Aorta (tissue), 5 donors: ENCODE measurements at regions not wholly inside any gene's neighbourhood (a gene's known extent, or its start where the extent isn't known, plus 50 kb on each side); places are given as distances from the start of the nearest gene placed in this dataset.

Experiments used
- ATAC-seq: fragments of 200-7000 bp; cut with Tn5 transposase; one replicate; pipeline ENCODE4 v1.9.1; 2022; ENCODE audit warnings: moderate library complexity; ENCODE audit not compliant: low FRiP score
- DNase-seq, 2 donors: peaks; one replicate each; pipeline ENCODE4 v3.0.0-alpha.2; 2020
- H3K27ac ChIP-seq, 2 donors: one replicate each; pipeline ENCODE4 v1.5.1; 2013; ENCODE audit warnings: low read length in 2 of 2, mild to moderate bottlenecking in 2 of 2, moderate library complexity in 2 of 2, control low read depth in 1 of 2, inconsistent platforms in 1 of 2, low read depth in 1 of 2
- H3K27me3 ChIP-seq, 2 donors: one replicate each; pipeline ENCODE4 v1.6.1; 2013; ENCODE audit warnings: control low read depth in 1 of 2, low read length in 1 of 2, mild to moderate bottlenecking in 1 of 2, moderate library complexity in 1 of 2; ENCODE audit not compliant: insufficient read depth in 2 of 2, control insufficient read depth in 1 of 2
- H3K36me3 ChIP-seq, 2 donors: one replicate each; pipeline ENCODE4 v1.6.1; 2013; ENCODE audit warnings: control low read depth in 1 of 2, low read length in 1 of 2, mild to moderate bottlenecking in 1 of 2; ENCODE audit not compliant: insufficient read depth in 2 of 2, control insufficient read depth in 1 of 2
- H3K4me1 ChIP-seq, 2 donors: one replicate each; pipeline ENCODE4 v1.6.1; 2013; ENCODE audit warnings: low read length in 2 of 2, control low read depth in 1 of 2, mild to moderate bottlenecking in 1 of 2, moderate library complexity in 1 of 2; ENCODE audit not compliant: insufficient read depth in 2 of 2, control insufficient read depth in 1 of 2
- H3K4me3 ChIP-seq, 2 donors: one replicate each; pipeline ENCODE4 v1.5.1; 2013; ENCODE audit warnings: low read length in 2 of 2, control low read depth in 1 of 2, mild to moderate bottlenecking in 1 of 2
- H3K9me3 ChIP-seq: one replicate; pipeline ENCODE4 v1.6.1; 2013; ENCODE audit warnings: mild to moderate bottlenecking, low read length; ENCODE audit not compliant: control insufficient read depth
- WGBS, 2 donors: extraction: QIAGEN DNeasy Blood & Tissue Kit; methylation state at CpG; one replicate each; pipeline ENCODE4 v1.1.7; 2013; 5-methylcytosine and 5-hydroxymethylcytosine counted together
- intact Hi-C, 2 donors: fragments of 100-400 bp; cut with DNase I; formaldehyde crosslinking; loops; one replicate each; pipeline versions ENCODE4 v1.14.2 to v1.15.0; 2022
- donor health status: healthy with polysubstance abuse.
- donor health status: Bipolar disorder and iron deficiency.
- donor health status: DM: no; HTN: no; CAD: no.
- donor health status: DM: no; HTN: no; CAD: no.
- donor health status: DM: yes; HTN: yes; CAD: no.

GRCh38 chr3:499001-499761 is 302.6 kb downstream of the CHL1 start:
- Histone ChIP-seq H3K27me3 (no peaks in the 10 kb centered on the region), H3K4me1 (no peaks in the 10 kb centered on the region), H3K4me3 (no peak overlapping the region), H3K27ac (no peak overlapping the region), H3K36me3 (no peaks in the 10 kb centered on the region), H3K9me3 (no peaks in the 10 kb centered on the region)
- no peak for DNase-seq
- 58 to 67% methylated on average over 11 of the region's 11 CpGs for WGBS, 2 donors
- intact Hi-C loops, result no loop called here
- no peak for ATAC-seq

DNA sequence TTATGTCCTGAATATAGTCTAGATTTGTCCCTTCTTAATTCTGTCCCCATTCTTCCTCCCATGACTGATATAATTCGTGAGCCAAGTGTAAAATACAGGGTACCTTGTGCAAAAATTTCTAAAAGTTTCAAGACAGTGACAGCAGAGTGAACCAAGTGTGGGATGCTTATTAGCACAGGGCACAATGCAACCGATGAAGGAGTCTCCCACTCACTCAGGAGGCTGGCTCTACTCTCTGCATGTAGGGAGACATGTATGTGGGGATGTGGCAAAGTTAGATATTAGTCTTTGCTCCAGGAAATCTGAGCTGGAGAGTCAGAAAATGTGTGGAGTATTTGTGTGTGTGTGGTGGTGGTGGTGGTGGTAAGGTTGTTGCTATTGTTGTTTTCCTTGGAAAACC is 305.9 kb downstream of the CHL1 start:
- Histone ChIP-seq H3K9me3 (no peaks in the 10 kb centered on the region), H3K27ac (no peak overlapping the region), H3K4me3 (no peak overlapping the region), H3K27me3 (no peaks in the 10 kb centered on the region), H3K4me1 (no peaks in the 10 kb centered on the region), H3K36me3 (no peaks in the 10 kb centered on the region)
- intact Hi-C loops, result no loop called here
- ATAC-seq, result no peak
- DNase-seq, result no peak
- WGBS, 2 donors, result 84 to 89% methylated on average over 2 of the region's 2 CpGs

DNA sequence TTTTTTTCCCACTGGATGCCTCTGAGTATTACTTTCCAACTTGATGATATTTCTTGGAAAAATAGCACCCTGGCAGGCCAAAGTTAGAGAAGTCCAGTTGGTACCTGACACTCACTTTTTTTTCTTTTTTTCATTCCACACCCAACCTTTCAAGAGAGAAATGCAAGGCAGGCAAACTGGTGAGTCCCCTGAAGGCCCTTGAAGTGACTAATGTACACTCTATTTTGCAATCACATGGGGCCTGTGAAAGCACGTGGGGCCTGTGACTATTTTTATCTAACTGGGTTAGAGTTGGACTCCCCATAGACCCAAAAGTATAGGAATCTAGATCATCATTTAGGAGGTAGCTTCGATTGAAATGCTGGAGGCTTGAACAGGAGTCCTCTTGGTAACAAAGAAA is 316.7 kb downstream of the CHL1 start:
- no peaks in the 10 kb centered on the region for H3K4me1 ChIP-seq
- H3K27ac ChIP-seq, result no peak overlapping the region
- intact Hi-C loops, result no loop called here
- no peaks in the 10 kb centered on the region for H3K27me3 ChIP-seq
- H3K4me3 ChIP-seq, result no peak overlapping the region
- DNase-seq (no peak), ATAC-seq (no peak)
- 46 to 61% methylated on average over 2 of the region's 2 CpGs for WGBS, 2 donors
- no peaks in the 10 kb centered on the region for H3K36me3 ChIP-seq
- no peaks in the 10 kb centered on the region for H3K9me3 ChIP-seq

- no peaks in the 10 kb centered on the region for H3K36me3 ChIP-seq
- H3K27ac ChIP-seq, result no peak overlapping the region
- WGBS, 2 donors, result 77 to 84% methylated on average over 2 of the region's 2 CpGs
- ATAC-seq (no peak), DNase-seq (no peak)
- intact Hi-C loops, result no loop called here
- H3K4me3 ChIP-seq, result no peak overlapping the region
- H3K27me3 ChIP-seq, result no peaks in the 10 kb centered on the region
- no peaks in the 10 kb centered on the region for H3K4me1 ChIP-seq
- H3K9me3 ChIP-seq, result no peaks in the 10 kb centered on the region
These were observed 317.6 kb downstream of the CHL1 start for GRCh38 chr3:514192-514591.

DNA sequence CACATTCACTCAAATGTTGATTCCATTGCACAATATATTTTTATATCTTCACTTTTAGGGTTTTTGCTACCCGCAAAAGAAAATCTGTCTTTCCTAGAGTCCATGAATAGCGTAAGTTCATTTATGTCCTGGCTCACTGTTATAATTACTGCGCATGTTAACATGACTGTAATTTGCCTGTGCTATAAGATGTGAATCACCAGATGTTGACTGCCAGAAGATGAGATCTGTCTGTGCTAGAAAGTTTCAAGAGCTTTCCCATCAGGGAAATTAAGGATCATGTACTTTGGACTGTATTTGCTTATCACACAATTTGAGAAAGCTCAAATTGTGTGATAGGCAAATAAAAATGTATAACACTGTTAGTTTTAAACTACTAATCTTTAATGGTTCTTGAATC is 322.5 kb downstream of the CHL1 start:
- intact Hi-C loops, result no loop called here

GRCh38 chr3:522888-523287 is 326.3 kb downstream of the CHL1 start:
- Histone ChIP-seq H3K9me3 (peaks cover 1% of the 10 kb centered on the region), H3K27ac (no peak overlapping the region), H3K4me1 (no peaks in the 10 kb centered on the region), H3K36me3 (no peaks in the 10 kb centered on the region), H3K4me3 (no peak overlapping the region), H3K27me3 (no peaks in the 10 kb centered on the region)
- no peak for DNase-seq
- no peak for ATAC-seq
- WGBS, 2 donors, result 39 to 43% methylated on average over 4 of the region's 4 CpGs
- intact Hi-C loops, result no loop called here

More for the DNA sequence above, 322.5 kb downstream of the CHL1 start:
- H3K4me3 ChIP-seq, result no peak overlapping the region
- no peaks in the 10 kb centered on the region for H3K27me3 ChIP-seq
- no peak for ATAC-seq
- no peaks in the 10 kb centered on the region for H3K9me3 ChIP-seq
- no peaks in the 10 kb centered on the region for H3K36me3 ChIP-seq
- no peaks in the 10 kb centered on the region for H3K4me1 ChIP-seq
- H3K27ac ChIP-seq, result no peak overlapping the region
- no peak for DNase-seq
- WGBS, 2 donors, result 95 to 97% methylated on average over 3 of the region's 3 CpGs

- H3K9me3 ChIP-seq, result peaks cover 1% of the 10 kb centered on the region
- intact Hi-C loops, result no loop called here
- no peak overlapping the region for H3K27ac ChIP-seq
- H3K27me3 ChIP-seq, result no peaks in the 10 kb centered on the region
- DNase-seq (no peak), ATAC-seq (no peak)
- H3K4me3 ChIP-seq, result no peak overlapping the region
- WGBS, 2 donors, result 84 to 89% methylated on average over 3 of the region's 3 CpGs
- H3K4me1 ChIP-seq, result no peaks in the 10 kb centered on the region
- H3K36me3 ChIP-seq, result no peaks in the 10 kb centered on the region
These were observed 328.9 kb downstream of the CHL1 start for GRCh38 chr3:525415-525814.

GRCh38 chr3:535566-536416 is 339.2 kb downstream of the CHL1 start:
- no peaks in the 10 kb centered on the region for H3K27me3 ChIP-seq
- peak overlapping the region; percentile 48 to 52 for H3K4me3 ChIP-seq
- ATAC-seq, result peak; percentile 84
- WGBS, 2 donors, result 15 to 28% methylated on average over 40 to 51 of the region's 51 CpGs
- no peaks in the 10 kb centered on the region for H3K36me3 ChIP-seq
- peak; percentile 60 to 88 for DNase-seq
- H3K4me1 ChIP-seq, result no peaks in the 10 kb centered on the region
- H3K27ac ChIP-seq, result peak overlapping the region; percentile 21 to 65
- H3K9me3 ChIP-seq, result no peaks in the 10 kb centered on the region
- intact Hi-C loops, result loop anchor here in 1 of 2 donors (5.0 kb wide), 1 partner anchor 53 kb away; no protein-coding TSS in a partner anchor
